ENCODE measurements at regions not wholly inside any gene's neighbourhood (a gene's known extent, or its start where the extent isn't known, plus 50 kb on each side); places are given as distances from the start of the nearest gene placed in this dataset.

GRCh38 chrX:148193759-148194158, 212.6 kb downstream of the FMR1NB start:
- TF ChIP-seq CTCF (IDR thresholded peaks at IDR 0.05; ENCODE audit: extremely low read depth, missing control alignments) = no peak
- no peak for DNase-seq (ENCODE audit: low spot score)

DNA sequence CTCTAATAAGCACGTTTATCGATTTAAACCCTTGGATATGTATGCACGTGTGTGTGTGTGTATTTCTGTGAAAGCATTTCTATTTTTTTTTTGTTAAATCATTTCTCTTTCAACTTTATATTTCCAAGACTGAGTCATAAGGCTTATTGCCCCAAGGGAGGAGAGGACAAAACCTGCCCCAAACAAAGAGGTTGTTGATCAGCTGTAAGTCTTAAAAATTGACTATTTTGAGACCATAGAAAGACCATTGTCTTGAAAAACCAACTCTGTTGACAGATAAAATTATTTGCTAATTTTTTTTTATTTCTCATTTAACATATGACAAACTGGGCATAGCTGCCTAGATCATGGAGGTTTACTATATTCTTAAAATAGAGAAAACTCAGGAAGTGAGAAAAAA, 222.4 kb downstream of the FMR1NB start:
- no peak for TF ChIP-seq CTCF (IDR thresholded peaks at IDR 0.05; ENCODE audit: extremely low read depth, missing control alignments)
- no peak for DNase-seq (ENCODE audit: low spot score)

DNA sequence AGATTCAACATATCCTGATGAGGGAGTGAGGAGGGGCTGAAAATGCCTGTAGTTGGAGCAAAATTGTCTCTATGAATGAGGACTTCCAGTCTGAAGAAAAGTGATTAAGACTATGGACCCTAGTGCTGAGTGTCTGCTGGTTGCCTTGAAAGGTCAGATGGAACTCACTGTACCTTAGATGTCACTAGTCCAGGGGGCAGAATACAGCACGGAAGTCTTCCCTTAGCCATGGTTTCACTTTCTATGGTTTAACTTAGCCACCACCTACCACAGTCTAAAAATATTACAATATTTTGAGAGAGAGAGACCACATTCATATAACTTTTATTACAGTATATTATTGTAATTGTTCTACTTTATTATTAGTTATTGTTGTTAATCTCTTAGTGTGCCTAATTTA, 223.1 kb downstream of the FMR1NB start:
- no peak for TF ChIP-seq CTCF (IDR thresholded peaks at IDR 0.05; ENCODE audit: extremely low read depth, missing control alignments)
- DNase-seq (ENCODE audit: low spot score) = no peak

DNA sequence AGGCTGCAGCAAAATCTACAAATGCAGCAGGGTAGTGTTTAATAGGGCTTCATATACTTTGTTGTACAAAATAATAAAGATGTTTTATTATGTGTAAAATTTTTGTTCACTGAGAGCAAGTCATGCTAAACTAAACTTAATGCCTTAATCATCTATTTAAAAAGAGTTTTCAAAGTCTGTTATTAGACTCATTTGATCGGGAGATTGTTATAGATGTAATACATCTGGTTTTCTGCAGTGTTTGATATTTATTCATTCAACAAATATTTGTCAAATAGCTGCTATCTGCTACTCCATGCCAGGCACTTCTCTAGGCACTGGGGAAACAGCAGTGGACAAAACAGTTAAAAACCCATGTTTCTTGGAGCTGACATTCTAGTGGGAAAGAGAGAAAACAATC, 233.6 kb downstream of the FMR1NB start:
- DNase-seq (ENCODE audit: low spot score) = no peak
- no peak for TF ChIP-seq CTCF (IDR thresholded peaks at IDR 0.05; ENCODE audit: extremely low read depth, missing control alignments)

DNA sequence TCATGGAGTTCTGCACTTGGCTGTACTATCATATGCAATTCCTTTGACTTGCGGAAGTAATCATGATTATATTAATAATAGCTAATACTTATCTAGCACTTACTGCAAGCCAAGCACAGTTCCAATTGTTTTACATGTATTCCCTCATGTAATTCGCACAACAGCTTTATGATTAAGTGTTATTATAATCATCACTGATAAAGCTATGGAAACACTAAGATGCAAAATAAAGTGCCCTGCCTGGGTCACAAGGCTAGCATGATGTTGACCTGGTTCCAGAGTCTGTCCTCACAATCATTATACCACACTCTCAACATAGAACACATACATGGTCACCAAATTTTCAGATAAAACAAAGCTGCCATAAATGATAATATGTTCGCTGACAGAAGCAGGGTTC, 234.6 kb downstream of the FMR1NB start:
- no peak for TF ChIP-seq CTCF (IDR thresholded peaks at IDR 0.05; ENCODE audit: extremely low read depth, missing control alignments)

GRCh38 chrX:148223361-148223760, 242.2 kb downstream of the FMR1NB start:
- no peak for TF ChIP-seq CTCF (IDR thresholded peaks at IDR 0.05; ENCODE audit: extremely low read depth, missing control alignments)
- DNase-seq (ENCODE audit: low spot score) = no peak

More for the DNA sequence above, 234.6 kb downstream of the FMR1NB start:
- no peak for DNase-seq (ENCODE audit: low spot score)

GRCh38 chrX:148228521-148228920, 247.4 kb downstream of the FMR1NB start:
- no peak for DNase-seq (ENCODE audit: low spot score)
- TF ChIP-seq CTCF (IDR thresholded peaks at IDR 0.05; ENCODE audit: extremely low read depth, missing control alignments) = no peak
